Upper lobe of left lung (tissue), 6 donors: ENCODE measurements at regions not wholly inside any gene's neighbourhood (a gene's known extent, or its start where the extent isn't known, plus 50 kb on each side); places are given as distances from the start of the nearest gene placed in this dataset.

Source experiments
- ATAC-seq, 2 donors: fragments of 200-7000 bp; cut with Tn5 transposase; one replicate each; pipeline ENCODE4 v1.9.1; 2022; ENCODE audit warnings: mild to moderate bottlenecking in 2 of 2, moderate library complexity in 2 of 2; ENCODE audit not compliant: low FRiP score in 2 of 2
- DNase-seq, 2 donors: peaks; one replicate each; pipeline ENCODE4 v3.0.0-alpha.2; 2019 to 2020
- H3K27ac ChIP-seq, 4 donors: fragments of 200-600 bp; sonication (generic); one replicate each; pipeline ENCODE4 v1.5.1; 2016 to 2019
- H3K27me3 ChIP-seq, 4 donors: fragments of 200-600 bp; sonication (generic); one replicate each; pipeline ENCODE4 v1.5.1; 2017 to 2019
- H3K36me3 ChIP-seq, 4 donors: fragments of 200-600 bp; sonication (generic); one replicate each; pipeline ENCODE4 v1.5.1; 2016 to 2019
- H3K4me1 ChIP-seq, 4 donors: fragments of 200-600 bp; sonication (generic); one replicate each; pipeline ENCODE4 v1.5.1; 2018 to 2019
- H3K4me3 ChIP-seq, 4 donors: fragments of 200-600 bp; sonication (generic); one replicate each; pipeline ENCODE4 v1.5.1; 2017 to 2019; ENCODE audit warnings: mild to moderate bottlenecking in 2 of 4, moderate library complexity in 1 of 4
- H3K9me3 ChIP-seq, 4 donors: fragments of 200-600 bp; sonication (generic); one replicate each; pipeline ENCODE4 v1.5.1; 2018 to 2019
- EP300 ChIP-seq, 4 donors: sonication (generic); formaldehyde crosslinking; IDR thresholded peaks; one replicate each; pipeline ENCODE4 v1.5.1; 2017; ENCODE audit warnings: antibody characterized with exemption in 4 of 4, control low read depth in 2 of 4
- POLR2A ChIP-seq, 4 donors: fragments of 450-650 bp; IDR thresholded peaks; one replicate each; pipeline ENCODE4 v1.5.1; 2016 to 2017; ENCODE audit warnings: antibody characterized with exemption in 4 of 4, mild to moderate bottlenecking in 2 of 4
- POLR2AphosphoS5 ChIP-seq, 2 donors: sonication (generic); formaldehyde crosslinking; IDR thresholded peaks; one replicate each; pipeline ENCODE4 v1.5.1; 2017; ENCODE audit warnings: antibody characterized with exemption in 2 of 2
- WGBS, 2 donors: methylation state at CpG; one replicate each; pipeline ENCODE4 v1.1.5; 2017 to 2018; 5-methylcytosine and 5-hydroxymethylcytosine counted together
- TF ChIP-seq, protein P1 (sequence below), 6 experiments: fragments of 450-650 bp in 4 of 6; fragments of 200-600 bp in 2 of 6; sonication (generic) in 2 of 6; IDR thresholded peaks; one replicate each; pipeline ENCODE4 v1.5.1; 2016 to 2019; ENCODE audit warnings: antibody characterized with exemption in 6 of 6
- donor health status: DM: no; HTN: no; CAD: no; lungs with moderate emphysema.
- donor health status: DM: no; HTN: yes; CAD: no; lungs with severe emphysema.

DNA sequence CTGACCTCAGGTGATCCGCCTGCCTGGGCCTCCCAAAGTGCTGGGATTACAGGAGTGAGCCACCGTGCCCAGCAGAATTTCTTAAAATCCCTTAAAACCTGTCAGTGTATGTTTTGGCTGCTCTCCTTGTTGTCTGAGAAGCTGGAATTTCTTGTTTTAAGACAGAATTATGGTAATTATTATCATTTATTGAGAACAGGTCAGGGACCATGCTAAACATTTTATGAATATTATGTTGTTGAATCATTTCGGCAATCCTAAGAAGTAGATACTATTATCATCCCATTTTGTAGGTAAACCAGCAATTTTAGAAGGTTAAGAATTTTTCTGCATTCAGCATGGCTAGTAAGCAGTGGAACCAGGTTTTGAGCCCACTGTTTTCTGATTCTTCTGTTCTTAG is 86.1 kb upstream of the AKIRIN2 start:
- Histone ChIP-seq H3K4me3 (no peak overlapping the region), H3K9me3 (no peaks in the 10 kb centered on the region), H3K36me3 (no peaks in the 10 kb centered on the region), H3K27me3 (no peaks in the 10 kb centered on the region), H3K27ac (no peak overlapping the region), H3K4me1 (peaks cover 0 to 13% (median 10%) of the 10 kb centered on the region in 4 donors)
- TF ChIP-seq POLR2A (IDR thresholded peaks at IDR 0.05) (no peak), POLR2AphosphoS5 (IDR thresholded peaks at IDR 0.05) (no peak), EP300 (IDR thresholded peaks at IDR 0.05) (no peak)
- TF ChIP-seq, protein P1, sequence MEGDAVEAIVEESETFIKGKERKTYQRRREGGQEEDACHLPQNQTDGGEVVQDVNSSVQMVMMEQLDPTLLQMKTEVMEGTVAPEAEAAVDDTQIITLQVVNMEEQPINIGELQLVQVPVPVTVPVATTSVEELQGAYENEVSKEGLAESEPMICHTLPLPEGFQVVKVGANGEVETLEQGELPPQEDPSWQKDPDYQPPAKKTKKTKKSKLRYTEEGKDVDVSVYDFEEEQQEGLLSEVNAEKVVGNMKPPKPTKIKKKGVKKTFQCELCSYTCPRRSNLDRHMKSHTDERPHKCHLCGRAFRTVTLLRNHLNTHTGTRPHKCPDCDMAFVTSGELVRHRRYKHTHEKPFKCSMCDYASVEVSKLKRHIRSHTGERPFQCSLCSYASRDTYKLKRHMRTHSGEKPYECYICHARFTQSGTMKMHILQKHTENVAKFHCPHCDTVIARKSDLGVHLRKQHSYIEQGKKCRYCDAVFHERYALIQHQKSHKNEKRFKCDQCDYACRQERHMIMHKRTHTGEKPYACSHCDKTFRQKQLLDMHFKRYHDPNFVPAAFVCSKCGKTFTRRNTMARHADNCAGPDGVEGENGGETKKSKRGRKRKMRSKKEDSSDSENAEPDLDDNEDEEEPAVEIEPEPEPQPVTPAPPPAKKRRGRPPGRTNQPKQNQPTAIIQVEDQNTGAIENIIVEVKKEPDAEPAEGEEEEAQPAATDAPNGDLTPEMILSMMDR (IDR thresholded peaks at IDR 0.05): no peak
- ATAC-seq (no peak), DNase-seq (no peak)
- 94 to 95% methylated on average over 3 of the region's 3 CpGs for WGBS, 2 donors

DNA sequence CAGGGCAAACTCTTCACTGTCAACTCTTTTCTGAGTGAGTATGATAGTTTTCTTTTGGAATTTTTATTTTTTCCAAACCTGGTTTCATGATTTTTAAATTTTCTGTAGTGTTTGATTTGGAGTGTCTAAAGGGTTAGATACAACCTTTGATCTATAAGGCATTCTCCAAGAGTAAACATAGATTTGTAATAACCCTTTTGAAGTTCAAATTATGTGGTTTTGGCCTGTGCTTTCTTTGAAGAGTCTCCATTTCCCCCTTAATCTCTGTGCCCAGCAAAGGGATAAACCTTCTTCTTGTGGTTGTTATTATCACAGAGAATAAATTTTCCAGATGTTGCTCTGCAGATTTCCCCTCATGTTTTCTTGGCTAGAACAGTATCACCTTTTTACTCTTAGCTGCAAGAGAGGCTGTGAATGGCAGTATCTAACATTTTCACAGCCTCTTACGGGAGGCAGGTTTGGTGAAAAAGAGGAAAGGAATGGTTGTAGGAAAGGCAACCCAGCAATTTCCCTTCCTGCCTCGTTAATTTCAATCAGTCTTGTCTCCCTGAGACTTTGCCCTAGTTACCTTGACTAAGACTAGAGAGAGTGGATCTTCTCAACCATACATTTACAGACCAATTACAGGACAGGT is 83.3 kb upstream of the AKIRIN2 start:
- no peak overlapping the region for H3K4me3 ChIP-seq
- WGBS, 2 donors: 60 to 74% methylated on average over 2 of the region's 2 CpGs
- H3K27me3 ChIP-seq: no peaks in the 10 kb centered on the region
- TF ChIP-seq POLR2AphosphoS5 (IDR thresholded peaks at IDR 0.05) (no peak), POLR2A (IDR thresholded peaks at IDR 0.05) (no peak), EP300 (IDR thresholded peaks at IDR 0.05) (no peak)
- TF ChIP-seq, protein P1 (IDR thresholded peaks at IDR 0.05): no peak
- H3K36me3 ChIP-seq: no peaks in the 10 kb centered on the region
- no peak for DNase-seq
- peaks cover 0 to 13% (median 10%) of the 10 kb centered on the region in 4 donors for H3K4me1 ChIP-seq
- no peak for ATAC-seq
- H3K9me3 ChIP-seq: no peaks in the 10 kb centered on the region
- no peak overlapping the region for H3K27ac ChIP-seq

DNA sequence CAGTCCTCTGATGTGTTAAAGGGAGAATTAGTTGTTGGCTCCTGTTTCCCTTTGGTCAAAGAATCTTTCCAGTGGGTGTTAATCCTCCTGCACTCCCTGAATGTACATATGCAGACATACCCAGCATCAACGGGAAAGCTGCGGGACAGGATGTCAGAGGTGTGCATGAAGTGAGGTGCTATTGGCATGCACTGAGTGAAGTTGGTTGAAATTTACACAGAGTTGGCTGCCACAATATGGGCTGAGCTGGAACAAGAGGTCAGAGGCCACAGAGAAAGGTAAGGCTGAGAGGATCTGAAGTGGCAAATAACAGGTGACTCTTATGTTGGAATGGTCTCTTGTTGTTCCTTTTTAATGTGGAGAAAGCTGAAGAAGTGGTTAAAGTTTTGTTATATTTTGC is 82.7 kb upstream of the AKIRIN2 start:
- TF ChIP-seq EP300 (IDR thresholded peaks at IDR 0.05): no peak
- TF ChIP-seq, protein P1 (IDR thresholded peaks at IDR 0.05): no peak
- no peak for TF ChIP-seq POLR2A (IDR thresholded peaks at IDR 0.05)
- TF ChIP-seq POLR2AphosphoS5 (IDR thresholded peaks at IDR 0.05): no peak
- peaks cover 0 to 10% (median 9%) of the 10 kb centered on the region in 4 donors for H3K4me1 ChIP-seq
- WGBS, 2 donors: 52 to 60% methylated on average over 2 of the region's 2 CpGs
- ATAC-seq (peak; percentile 27 to 61), DNase-seq (peak in 1 of 2 donors; percentile 38)
- H3K27me3 ChIP-seq: no peaks in the 10 kb centered on the region
- no peaks in the 10 kb centered on the region for H3K36me3 ChIP-seq
- H3K27ac ChIP-seq: no peak overlapping the region
- no peak overlapping the region for H3K4me3 ChIP-seq
- no peaks in the 10 kb centered on the region for H3K9me3 ChIP-seq

DNA sequence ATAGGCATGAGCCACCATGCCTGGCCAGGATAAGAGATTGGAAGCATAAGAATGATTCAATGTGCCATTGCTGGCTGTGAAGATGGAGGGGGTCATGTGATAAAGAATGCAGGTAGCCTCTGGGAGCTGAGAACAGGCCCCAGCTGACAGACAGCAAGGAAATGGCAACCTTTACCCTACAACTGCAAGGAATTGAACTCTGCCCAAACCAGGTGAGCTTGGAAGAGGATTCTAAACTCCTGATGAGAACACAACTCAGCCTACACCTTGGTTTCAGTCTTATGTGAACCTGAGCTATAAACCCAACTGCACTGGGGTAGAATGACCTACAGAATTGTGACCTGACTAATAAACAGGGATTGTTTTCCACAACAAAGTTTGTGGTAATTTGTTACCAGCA is 82.0 kb upstream of the AKIRIN2 start:
- peaks cover 0 to 9% (median 4%) of the 10 kb centered on the region in 4 donors for H3K4me1 ChIP-seq
- H3K27me3 ChIP-seq: no peaks in the 10 kb centered on the region
- no peaks in the 10 kb centered on the region for H3K9me3 ChIP-seq
- ATAC-seq: no peak
- TF ChIP-seq EP300 (IDR thresholded peaks at IDR 0.05): no peak
- TF ChIP-seq, protein P1 (IDR thresholded peaks at IDR 0.05): no peak
- TF ChIP-seq POLR2AphosphoS5 (IDR thresholded peaks at IDR 0.05): no peak
- TF ChIP-seq POLR2A (IDR thresholded peaks at IDR 0.05): no peak
- DNase-seq: no peak
- no peak overlapping the region for H3K27ac ChIP-seq
- no peak overlapping the region for H3K4me3 ChIP-seq
- no peaks in the 10 kb centered on the region for H3K36me3 ChIP-seq

DNA sequence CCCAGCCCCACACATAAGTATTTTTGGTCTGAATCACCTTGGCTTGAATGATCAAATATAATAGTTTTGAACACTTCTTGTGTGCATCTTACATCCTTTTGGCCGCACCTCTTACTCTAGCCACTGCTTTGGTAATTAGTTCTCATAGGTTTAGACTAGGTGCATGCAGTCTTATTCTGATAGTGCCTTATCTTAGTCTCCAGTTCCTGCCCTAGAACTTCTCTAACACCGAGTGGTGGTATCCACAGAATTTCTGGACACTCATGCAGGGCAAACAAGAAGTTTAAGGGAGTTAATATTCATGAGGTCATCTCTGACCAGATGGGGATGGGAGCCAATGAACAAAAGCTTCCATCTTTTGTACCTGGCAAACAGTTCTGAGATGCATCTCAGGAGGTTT is 77.5 kb upstream of the AKIRIN2 start:
- Histone ChIP-seq H3K27me3 (no peaks in the 10 kb centered on the region), H3K4me1 (peaks cover 0 to 5% (median 0%) of the 10 kb centered on the region in 4 donors), H3K4me3 (no peak overlapping the region), H3K36me3 (no peaks in the 10 kb centered on the region), H3K9me3 (no peaks in the 10 kb centered on the region), H3K27ac (no peak overlapping the region)
- no peak for TF ChIP-seq POLR2A (IDR thresholded peaks at IDR 0.05)
- TF ChIP-seq, protein P1 (IDR thresholded peaks at IDR 0.05): no peak
- no peak for TF ChIP-seq POLR2AphosphoS5 (IDR thresholded peaks at IDR 0.05)
- TF ChIP-seq EP300 (IDR thresholded peaks at IDR 0.05): no peak
- ATAC-seq: no peak
- DNase-seq: no peak
- 94% methylated on average over 2 of the region's 2 CpGs for WGBS, 2 donors
